ENCODE measurements at regions not wholly inside any gene's neighbourhood (a gene's known extent, or its start where the extent isn't known, plus 50 kb on each side); places are given as distances from the start of the nearest gene placed in this dataset.
"Not testable (repeated sequence)": the region's sequence is repeated elsewhere in the genome, so short reads cannot be mapped to it uniquely, and the experiment has no call there.

- no peak overlapping the region for H2AFZ ChIP-seq (ENCODE audit: low read depth)
- ChIA-PET CTCF (interaction anchor here (1.3 kb wide), 1 partner anchor 23 kb away, joined by 3 read pairs; no protein-coding TSS in a partner anchor), POLR2A (no interaction called here)
- no peaks in the 10 kb centered on the region for H3F3A ChIP-seq (replicated peaks; ENCODE audit: insufficient read depth)
- H3K9me3 ChIP-seq = no peaks in the 10 kb centered on the region
- no peaks in the 10 kb centered on the region for H3K4me1 ChIP-seq (ENCODE audit: control insufficient read depth in 1 of 2, insufficient read depth in 2 of 2, low read depth in 1 of 2, low read length in 1 of 2)
- no peak for DNase-seq
- H3K27me3 ChIP-seq (ENCODE audit: insufficient read depth) = no peaks in the 10 kb centered on the region; the same call in 1 of the 2 replicates
- no peak for TF ChIP-seq REST (IDR thresholded peaks at IDR 0.05; ENCODE audit: low read depth, low read length)
- no peak for TF ChIP-seq FOSL2 (IDR thresholded peaks at IDR 0.05; ENCODE audit: borderline replicate concordance, low read depth)
- TF ChIP-seq CTCF (IDR thresholded peaks at IDR 0.05) = no peak
- H4K20me1 ChIP-seq (ENCODE audit: insufficient read depth) = no peaks in the 10 kb centered on the region
- no peak overlapping the region for H3K27ac ChIP-seq (ENCODE audit: low read depth in 2 of 2, low read length in 1 of 2)
- no peak overlapping the region for H3K4me2 ChIP-seq
- H3K4me3 ChIP-seq (ENCODE audit: low read depth in 2 of 2, low read length in 1 of 2) = no peak overlapping the region
- H3K79me2 ChIP-seq (ENCODE audit: insufficient read depth) = no peaks in the 10 kb centered on the region
- no peaks in the 10 kb centered on the region for H3K9me2 ChIP-seq
- WGBS (ENCODE audit: low lambda C conversion rate) = 45% methylated on average over 10 of the region's 10 CpGs
- no peak overlapping the region for H3K9ac ChIP-seq
- no peaks in the 10 kb centered on the region for H3K36me3 ChIP-seq (replicated peaks in 1 of 2; ENCODE audit: control insufficient read depth in 1 of 2, insufficient read depth in 2 of 2, low read length in 1 of 2)
Measured at GRCh38 chr7:140260352-140261104, 83.7 kb upstream of the KDM7A start.

DNA sequence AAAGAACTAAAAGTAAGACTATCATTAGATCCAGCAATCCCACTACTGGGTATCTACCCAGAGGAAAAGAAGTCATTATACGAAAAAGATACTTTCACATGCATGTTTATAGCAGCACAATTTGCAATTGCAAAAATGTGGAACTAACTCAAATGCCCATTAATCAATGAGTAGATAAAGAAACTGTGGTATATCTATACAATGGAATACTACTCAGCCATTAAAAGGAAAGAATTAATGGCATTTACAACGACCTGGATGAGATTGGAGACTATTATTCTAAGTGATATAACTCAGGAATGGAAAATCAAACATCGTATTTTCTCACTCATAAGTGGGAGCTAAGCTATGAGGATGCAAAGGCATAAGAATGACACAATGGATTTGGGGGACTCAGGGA is 80.5 kb upstream of the KDM7A start:
- DNase-seq; H3K27me3 ChIP-seq (ENCODE audit: insufficient read depth); H3K4me1 ChIP-seq (ENCODE audit: control insufficient read depth in 1 of 2, insufficient read depth in 2 of 2, low read depth in 1 of 2, low read length in 1 of 2); CTCF ChIA-PET; H3K4me2 ChIP-seq; H3K79me2 ChIP-seq (ENCODE audit: insufficient read depth); H3K36me3 ChIP-seq (replicated peaks in 1 of 2; ENCODE audit: control insufficient read depth in 1 of 2, insufficient read depth in 2 of 2, low read length in 1 of 2); POLR2A ChIA-PET; H3K9me3 ChIP-seq; H2AFZ ChIP-seq (ENCODE audit: low read depth); H3K27ac ChIP-seq (ENCODE audit: low read depth in 2 of 2, low read length in 1 of 2); H3F3A ChIP-seq (replicated peaks; ENCODE audit: insufficient read depth); H3K4me3 ChIP-seq (ENCODE audit: low read depth in 2 of 2, low read length in 1 of 2); H3K9me2 ChIP-seq; H4K20me1 ChIP-seq (ENCODE audit: insufficient read depth); H3K9ac ChIP-seq: not testable (repeated sequence)
- WGBS (ENCODE audit: low lambda C conversion rate) = 30% methylated on average over 3 of the region's 3 CpGs

GRCh38 chr7:140254976-140255375 is 78.2 kb upstream of the KDM7A start:
- H2AFZ ChIP-seq (ENCODE audit: low read depth); H3K4me3 ChIP-seq (ENCODE audit: low read depth in 2 of 2, low read length in 1 of 2); H3K27ac ChIP-seq (ENCODE audit: low read depth in 2 of 2, low read length in 1 of 2); DNase-seq; POLR2A ChIA-PET; H3K36me3 ChIP-seq (replicated peaks in 1 of 2; ENCODE audit: control insufficient read depth in 1 of 2, insufficient read depth in 2 of 2, low read length in 1 of 2); H3K27me3 ChIP-seq (ENCODE audit: insufficient read depth); H3K9me3 ChIP-seq; H3K4me1 ChIP-seq (ENCODE audit: control insufficient read depth in 1 of 2, insufficient read depth in 2 of 2, low read depth in 1 of 2, low read length in 1 of 2); H3K9ac ChIP-seq; H3K9me2 ChIP-seq; H3K79me2 ChIP-seq (ENCODE audit: insufficient read depth); H3F3A ChIP-seq (replicated peaks; ENCODE audit: insufficient read depth); H3K4me2 ChIP-seq; H4K20me1 ChIP-seq (ENCODE audit: insufficient read depth): not testable (repeated sequence)
- CTCF ChIA-PET = interaction anchor here (1.0 kb wide), 1 partner anchor 15 kb away, joined by 3 read pairs; no protein-coding TSS in a partner anchor
- 68% methylated on average over 9 of the region's 9 CpGs for WGBS (ENCODE audit: low lambda C conversion rate)

Measured in SK-N-SH (cell line).